ENCODE measurements at regions not wholly inside any gene's neighbourhood (a gene's known extent, or its start where the extent isn't known, plus 50 kb on each side); places are given as distances from the start of the nearest gene placed in this dataset.
"Not testable (repeated sequence)": the region's sequence is repeated elsewhere in the genome, so short reads cannot be mapped to it uniquely, and the experiment has no call there.

DNA sequence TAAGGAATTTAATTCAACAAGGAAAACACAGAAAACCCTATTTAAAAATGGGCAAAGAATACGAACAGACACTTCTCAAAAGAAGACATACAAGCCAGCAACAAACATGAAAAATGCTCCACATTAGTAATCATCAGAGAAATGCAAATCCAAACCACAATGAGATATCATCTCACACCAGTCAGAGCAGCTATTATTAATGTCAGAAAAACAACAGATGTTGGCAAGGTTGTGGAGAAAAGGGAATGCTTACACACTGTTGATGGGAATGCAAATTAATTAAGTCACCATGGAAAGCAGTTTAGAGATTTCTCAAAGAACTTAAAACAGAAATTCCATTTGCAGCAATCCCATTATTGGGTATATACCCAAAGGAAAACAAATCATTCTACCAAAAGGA lies 55.2 kb downstream of the GCC1 start:
- no peak for DNase-seq

DNA sequence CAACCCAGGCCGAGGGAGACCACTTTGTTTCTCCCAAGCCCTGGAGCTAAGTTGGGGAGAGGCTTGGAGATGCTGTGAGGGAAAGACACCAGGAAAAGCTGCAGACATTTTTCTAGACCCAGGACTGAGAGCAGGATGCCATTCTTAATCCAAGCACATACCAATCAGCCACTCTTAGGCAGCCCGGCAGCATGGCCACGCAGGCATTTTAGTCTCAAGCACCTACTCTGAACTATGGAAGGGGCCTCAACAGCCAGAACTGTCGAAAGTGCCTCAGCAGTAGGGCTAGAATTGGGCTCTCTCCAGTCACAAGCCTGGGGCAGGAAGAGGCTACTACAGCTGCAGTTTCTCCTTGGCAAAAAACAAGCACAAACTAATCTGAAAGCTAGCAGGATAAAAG lies 57.8 kb downstream of the GCC1 start:
- DNase-seq = no peak

DNA sequence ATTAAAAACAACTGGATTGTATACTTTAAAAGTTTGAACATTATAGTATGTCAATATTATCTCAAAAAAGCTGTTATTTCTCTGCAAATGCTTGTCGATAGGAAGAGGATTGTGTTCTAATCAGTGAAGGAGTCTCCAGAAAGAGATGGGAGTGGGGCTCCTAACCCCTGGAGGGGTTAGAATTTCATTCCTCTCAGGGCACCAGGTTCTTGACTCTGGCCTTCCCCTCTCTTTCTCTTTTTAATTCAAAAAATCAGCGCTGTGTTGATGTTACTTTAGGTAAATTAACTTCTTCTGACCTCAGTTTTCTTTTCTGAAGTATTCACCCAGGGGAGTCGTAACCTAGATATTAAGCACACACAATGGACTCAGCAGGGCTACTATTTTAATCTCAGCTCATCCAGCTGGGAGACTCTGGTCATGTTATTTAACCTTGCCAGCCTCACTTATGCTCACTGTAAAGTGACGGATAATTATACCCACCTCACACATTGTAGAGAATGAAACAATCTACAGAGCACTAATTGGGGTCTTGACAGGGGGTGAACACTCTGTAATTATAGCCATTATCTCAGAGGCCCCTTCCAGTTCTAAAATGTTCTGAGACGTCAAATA lies 59.4 kb downstream of the GCC1 start:
- DNase-seq = no peak

DNA sequence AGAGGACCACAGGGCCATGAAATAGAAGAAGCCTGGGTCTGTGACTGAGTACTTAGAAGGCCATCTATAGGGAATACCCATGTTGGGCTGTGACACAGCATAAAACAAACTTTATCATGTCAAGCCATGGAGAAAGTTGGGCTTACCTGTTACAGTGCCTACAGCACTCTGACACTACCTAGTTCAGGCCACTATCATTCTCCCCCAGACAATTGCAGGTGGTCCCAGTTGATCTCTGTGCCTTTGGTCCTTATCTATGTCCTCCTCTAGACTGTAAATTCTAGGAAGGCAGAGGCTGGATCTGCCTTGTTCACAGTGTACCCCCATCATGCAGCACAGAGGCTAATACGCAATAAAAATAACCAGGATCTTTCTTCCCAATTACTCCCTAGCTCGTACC lies 69.1 kb downstream of the GCC1 start:
- DNase-seq = no peak

DNA sequence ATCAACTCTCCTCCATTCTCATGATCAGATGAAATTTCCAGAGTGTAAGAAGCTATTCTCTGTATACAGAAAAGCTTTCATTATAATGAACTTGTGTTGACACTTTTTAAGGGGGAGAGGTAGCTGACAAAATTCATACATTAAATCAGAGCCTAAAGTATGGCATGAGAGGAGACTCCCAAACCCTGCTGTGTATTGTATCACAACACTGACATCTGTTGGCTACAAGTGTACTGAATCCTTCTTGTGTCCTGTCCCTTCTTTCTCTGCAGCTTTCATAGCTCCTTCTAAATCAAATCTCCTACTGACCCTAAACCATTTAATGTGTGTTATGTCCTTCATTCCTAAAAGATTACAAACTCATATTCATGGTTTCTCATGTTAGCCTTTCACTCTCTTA lies 70.9 kb downstream of the GCC1 start:
- DNase-seq = no peak

DNA sequence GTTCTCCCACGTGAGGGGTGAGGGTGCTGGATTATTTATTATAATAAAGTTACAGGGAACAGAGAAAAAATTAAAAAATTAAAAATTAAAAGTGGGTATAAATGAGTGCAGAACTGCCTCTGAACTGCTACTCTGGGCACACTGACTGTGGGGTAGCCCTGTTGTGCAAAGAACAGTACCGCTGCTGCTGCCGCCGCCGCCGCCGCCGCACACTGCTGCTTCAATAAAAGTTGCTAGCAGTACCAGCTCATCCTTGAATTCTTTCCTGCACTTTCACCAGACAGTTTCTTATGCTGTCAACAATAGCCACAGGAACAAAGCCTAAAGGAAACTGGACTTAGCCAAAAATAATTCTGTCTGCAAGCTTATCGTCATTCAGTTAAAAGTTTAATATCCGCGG lies 72.1 kb downstream of the GCC1 start:
- DNase-seq = no peak

DNA sequence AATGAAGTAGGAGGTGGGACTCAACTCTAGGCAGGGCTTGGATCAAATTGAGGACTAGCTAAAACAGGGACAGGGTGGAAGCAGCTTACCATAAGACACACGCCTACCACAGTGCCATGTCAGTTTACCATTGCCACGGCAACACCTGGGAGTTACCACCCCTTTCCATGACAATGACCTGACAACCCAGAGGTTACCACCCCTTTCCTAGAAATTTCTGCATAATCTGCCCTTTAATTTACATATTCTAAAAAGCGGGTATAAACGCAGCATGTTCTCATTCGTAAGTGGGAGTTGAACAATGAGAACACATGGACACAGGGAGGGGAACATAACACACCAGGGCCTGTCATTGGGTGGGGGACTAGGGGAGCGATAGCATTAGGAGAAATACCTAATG lies 72.7 kb downstream of the GCC1 start:
- no peak for DNase-seq

DNA sequence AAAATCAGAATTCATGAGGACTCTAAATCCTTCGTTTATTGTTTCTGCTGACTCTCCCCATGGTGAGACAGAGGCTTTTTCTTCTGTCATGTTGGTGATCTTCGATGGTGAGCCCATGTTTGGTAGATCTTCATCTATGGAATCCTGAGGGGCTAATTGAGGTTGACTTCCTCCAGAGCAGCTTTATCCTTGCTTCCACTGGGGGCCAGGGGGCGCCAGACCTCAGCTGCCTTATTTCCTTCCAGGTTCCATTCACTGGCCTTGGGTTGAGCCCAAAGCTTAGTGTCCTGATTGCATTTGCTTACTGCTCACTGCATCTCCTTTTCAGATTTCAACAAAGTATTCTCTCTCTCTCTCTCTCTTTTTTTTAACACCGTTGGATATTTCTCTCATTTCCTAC lies 80.7 kb downstream of the GCC1 start:
- DNase-seq = peak; percentile 27 to 38

DNA sequence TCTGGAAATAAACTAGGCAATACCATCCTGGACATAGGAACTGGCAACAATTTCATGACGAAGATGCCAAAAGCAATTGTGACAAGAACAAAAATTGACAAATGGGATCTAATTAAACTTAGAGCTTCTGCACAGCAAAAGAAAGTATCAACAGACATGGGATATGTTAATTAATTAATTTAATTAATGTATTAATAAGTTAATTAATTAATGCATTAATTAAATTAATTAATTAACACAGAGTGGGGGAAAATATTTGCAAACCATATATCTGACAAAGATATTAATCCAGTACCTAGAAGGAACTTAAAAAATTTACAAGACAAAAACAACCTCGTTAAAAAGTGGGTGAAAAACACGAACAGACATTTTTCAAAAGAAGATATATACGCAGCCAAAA lies 83.6 kb downstream of the GCC1 start:
- no peak for DNase-seq

DNA sequence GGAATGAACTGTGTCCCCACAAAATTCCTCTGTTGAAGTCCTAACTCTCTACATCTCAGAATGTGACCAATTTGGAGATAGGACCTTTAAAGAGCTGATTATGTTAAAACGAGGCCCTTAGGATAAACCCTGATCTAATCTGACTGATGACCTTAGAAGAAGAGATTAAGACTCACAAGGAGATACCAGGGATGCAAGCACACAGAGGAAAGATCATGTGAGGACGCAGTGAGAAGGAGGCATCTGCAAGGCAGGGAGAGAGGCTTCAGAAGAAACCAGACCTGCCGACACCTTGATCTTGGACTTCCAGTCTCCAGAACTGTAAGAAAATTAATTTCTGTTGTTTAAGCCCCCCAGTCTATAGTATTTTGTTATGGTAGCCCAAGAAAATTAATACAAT lies 94.9 kb upstream of the ZNF800 start:
- no peak for DNase-seq

DNA sequence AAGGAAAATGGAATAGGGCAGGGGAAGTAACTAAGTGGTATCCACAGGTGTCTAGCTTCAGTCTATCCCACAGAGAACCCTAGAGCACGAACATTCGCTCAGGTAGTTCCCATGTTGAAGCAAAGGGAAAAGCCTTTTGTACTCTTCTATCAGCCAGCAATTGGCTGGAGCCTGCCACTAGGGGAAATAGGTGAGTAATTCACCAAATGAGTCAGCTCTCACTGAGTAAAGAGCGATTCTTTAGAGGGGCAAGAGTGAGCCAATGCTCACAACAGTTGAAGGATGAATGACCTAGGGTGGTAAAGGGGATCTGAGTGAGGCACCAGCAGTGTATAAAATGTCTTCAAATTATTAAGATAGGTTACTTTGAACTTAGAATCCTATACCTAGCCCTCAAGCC lies 94.1 kb upstream of the ZNF800 start:
- DNase-seq = peak; percentile 23 to 27

DNA sequence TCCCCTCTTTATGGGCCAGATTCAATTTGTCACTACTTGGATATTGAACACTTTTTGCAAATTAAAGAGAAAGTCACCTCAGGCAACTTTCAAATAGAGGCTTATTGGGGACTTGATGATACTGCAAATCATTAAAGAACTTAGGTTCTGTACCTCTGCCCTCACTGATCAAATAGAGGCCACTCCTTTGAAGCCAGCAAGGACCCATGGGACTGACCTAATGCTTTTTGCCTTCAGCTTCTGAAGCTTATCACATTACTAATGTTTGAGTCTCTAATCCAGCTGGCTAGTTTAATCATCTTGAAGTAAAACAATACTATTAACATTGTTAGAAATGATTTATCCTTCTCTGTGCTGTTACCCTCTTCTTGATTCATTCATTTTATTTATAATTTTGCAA lies 93.0 kb upstream of the ZNF800 start:
- DNase-seq = no peak

DNA sequence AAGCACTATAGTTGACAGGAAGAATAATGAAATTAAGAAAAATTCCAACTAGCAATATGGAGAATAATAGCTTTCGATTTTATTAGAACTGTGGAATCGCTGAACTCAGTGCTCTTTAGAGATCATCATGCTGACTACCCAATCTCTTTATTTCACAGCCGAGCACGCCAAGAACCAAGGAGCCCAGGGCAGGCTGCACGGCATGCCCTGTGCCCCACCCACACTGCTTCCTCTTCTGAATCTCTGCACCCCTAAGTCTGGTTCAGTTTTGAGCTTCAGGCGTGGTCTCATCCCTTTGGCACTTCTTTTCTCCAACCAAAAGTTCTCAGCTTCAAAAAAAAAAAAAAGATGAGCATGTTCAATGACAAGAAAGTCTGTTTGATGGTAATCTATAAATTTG lies 92.4 kb upstream of the ZNF800 start:
- DNase-seq = no peak

DNA sequence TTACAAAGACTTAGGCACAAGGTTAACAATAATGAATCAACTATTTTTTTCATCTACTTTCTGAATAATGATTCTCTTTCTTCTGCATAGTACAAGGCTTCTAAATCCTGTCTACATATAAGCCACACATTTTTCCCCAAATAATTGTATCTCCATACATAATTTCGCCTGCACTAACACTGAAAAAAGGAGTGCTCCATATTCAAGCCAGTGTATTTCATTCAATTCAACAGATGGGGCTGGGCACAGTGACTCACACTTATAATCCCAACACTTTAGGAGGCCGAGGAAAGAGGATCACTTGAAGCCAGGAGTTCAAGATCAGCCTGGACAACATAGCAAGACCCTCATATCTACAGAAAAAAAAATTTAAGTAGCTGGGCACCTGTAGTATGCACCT lies 86.0 kb upstream of the ZNF800 start:
- no peak for DNase-seq

DNA sequence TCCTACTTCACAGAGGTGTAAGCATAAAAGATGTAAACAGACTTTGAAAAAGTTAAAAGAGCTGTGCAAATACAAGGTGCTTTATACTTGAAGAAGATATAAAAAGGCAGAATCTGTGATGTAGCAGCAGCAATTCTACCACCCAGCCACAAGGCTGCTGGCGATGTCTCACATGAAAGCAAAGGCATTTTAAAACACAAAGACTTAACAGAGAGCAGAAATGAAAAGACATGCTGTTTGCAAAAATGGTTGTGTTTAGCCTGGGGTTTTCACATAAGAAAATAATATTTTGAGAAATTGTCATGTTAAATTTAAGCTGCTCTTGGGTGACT lies 85.5 kb upstream of the ZNF800 start:
- no peak for DNase-seq

DNA sequence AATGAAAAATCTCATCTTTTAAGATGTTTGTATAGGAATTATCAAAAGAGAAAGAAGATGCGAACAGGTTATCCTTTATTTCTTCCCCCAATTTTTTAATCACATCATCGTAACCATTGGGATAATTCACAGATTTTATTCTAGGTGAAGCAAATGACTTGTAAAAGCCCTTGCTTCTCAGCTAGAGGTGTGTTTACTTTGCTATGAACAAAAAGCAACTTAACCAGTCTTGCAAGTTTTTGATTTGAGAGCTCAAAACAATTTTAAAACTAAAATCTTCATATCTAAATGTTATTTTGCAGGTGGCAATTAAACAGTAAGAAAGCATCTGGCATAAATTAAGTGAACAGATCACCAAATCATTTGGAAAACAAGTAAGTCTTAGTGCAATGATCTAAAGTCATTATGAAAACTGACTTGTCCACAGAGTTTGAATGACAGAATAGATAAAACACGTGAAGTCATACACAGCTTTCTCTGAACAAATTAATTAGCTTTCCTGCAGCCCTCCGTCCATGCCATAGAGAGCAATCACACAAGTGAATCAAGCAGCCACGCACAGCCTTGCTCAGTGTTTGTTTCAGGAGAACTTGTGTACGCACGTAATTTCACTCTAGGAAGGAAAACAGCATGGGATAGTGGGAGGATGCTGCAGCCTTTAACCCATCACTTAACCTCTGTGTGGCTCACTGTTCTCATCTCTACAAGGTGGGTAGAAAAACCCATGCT lies 85.0 kb upstream of the ZNF800 start:
- no peak for DNase-seq

DNA sequence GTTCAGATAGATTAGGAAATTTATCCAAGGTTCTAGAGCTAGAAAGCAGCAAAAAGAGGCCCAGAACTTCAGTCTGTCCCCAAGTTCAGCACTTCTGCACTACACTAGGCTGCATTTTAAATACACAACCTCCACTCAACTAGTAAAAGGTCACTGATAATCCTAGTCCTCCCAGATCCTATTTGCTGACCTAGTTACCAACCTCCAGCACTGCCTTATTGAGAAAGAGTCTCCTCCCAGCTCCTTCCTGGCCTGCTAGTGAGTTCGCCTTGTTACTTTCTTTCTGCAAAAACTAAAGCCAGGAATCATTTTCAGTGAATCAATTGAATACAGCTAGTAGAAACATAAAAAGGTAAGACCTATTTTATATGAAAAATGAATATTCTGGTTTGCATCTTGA lies 84.1 kb upstream of the ZNF800 start:
- no peak for DNase-seq

DNA sequence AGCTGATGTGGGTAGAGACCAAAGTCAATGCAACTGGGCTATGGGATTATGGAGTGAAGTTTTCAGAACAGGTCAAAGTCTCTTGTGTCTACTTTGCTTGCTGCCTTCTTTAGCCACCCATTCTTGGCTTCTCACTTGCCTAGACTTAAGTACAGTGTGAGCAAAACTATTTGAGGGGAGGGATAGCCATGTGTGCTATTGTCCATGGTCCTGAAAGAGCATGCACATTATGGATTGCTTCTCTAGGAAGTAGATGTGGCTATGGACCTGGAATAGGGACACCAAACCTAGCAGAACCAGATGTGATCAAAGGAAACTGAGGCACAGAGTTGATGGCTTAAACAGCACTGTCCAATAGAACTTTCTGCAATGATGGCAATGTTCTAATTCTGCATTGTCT lies 81.9 kb upstream of the ZNF800 start:
- DNase-seq = no peak

DNA sequence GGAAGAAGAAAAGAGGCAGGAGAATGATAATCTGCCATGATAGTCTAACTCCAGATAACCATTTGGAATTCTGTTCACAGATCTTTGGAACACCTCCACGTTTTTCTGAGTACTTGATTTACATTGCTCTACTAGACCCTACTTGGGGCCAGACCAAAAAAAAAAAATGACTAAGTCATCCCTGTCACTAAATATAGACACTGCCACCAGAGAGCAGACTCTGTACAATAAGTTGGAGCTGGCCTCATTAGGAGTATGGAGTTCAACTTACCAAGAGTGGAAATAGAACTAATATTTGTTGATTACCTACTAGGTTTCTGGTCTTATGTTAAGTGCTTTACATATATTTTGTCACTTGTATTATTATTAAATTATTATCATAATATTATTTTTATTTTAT lies 80.9 kb upstream of the ZNF800 start:
- DNase-seq = no peak

DNA sequence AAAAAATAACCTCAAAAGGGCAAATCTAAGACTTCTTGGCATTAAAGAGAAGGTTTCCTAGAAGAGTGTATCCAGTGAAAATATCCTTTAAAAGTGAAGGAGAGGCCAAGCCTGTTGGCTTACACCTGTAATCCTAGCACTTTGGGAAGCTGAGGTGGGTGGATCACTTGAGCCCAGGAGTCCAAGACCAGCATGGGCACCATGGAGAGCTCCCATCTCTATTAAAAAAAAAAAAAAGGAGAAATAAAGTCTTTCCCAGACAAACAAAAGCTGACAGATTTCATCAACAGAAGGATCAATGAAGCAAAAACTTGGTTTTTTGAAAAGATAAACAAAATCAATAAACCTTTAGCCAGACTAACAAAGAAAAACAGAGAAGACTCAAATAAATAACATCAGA lies 67.6 kb upstream of the ZNF800 start:
- no peak for DNase-seq

DNA sequence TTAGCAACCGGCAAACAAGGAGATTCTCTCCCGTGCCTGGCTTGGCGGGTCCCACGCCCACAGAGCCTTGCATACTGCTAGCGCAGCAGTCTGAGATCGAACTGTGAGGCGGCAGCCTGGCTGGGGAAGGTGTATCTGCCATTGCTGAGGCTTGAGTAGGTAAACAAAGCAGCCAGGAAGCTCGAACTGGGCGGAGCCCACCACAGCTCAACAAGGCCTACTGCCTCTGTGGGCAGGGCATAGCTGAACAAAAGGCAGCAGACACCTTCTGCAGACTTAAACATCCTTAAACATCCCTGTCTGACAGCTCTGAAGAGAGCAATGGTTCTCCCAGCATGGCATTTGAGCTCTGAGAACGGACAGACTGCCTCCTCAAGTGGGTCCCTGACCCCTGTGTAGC lies 58.8 kb upstream of the ZNF800 start:
- DNase-seq = not testable (repeated sequence)

DNA sequence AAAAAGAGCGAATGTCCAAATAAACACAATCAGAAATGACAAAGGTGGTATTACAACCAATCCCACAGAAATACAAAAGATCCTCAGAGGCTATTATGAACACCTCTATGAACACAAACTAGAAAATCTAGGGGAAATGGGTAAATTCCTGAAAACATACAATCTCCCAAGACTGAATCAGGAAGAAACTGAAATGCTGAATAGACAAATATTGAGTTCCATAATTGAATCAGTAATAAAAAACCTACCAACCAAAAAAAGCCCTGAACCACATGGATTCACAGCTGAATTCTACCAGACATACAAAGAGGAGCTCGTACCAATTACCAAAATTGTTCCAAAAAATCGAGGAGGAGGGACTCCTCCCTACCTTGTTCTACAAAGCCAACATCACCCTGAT lies 56.1 kb upstream of the ZNF800 start:
- no peak for DNase-seq

DNA sequence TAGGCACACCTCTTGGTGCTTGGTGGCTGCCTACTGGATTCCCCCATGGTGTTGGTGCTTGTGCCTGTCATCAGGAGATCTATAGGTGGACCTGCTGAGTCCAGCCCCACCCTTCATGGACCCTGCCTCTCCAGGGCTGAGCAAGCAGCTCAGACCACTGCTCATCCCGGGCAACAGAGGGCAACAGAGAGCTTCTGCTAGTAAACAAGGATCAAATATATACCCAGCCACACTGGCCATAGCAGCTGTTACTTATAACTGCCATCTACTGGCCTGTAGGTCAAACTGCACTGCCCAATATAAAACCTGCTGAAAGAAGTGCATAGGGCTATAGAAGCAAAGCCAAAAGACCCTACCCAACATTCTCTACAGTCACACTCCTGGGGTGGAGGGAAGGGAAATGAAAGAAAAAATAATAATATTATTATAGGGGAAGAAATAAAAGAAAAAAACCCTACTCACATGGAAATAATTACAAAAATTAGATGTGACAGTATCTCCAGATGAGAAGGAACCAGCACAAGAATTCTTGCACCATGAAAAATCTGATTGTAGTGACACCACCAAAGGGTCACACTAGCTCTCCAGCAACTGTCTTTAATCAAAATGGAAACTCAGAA lies 54.9 kb upstream of the ZNF800 start:
- DNase-seq = peak; percentile 47 to 58

DNA sequence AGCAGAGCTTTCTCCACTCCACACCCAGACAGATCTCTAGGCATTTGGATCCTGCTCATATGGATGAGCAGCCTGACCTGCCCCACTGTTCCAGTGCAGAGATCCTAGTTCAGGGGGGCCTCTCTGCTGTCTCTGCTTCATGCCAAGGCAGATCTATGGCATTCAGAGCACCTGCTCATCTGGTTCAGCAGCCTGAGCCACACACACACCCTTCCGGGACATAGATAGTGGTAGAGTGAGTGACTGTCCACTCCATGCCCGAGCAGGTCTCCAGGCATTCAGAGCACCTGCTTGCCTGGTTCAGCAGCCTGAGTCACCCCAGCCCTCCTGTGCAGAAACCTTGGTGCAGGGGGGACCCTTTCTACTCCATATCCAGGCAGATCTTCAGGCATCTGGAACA lies 54.3 kb upstream of the ZNF800 start:
- DNase-seq = no peak

All from activated T-cell treated with anti-CD3 and anti-CD28 coated beads, Interleukin-2, amount 50 U/mL, for 48 hours (primary cell).